ENCODE measurements at regions not wholly inside any gene's neighbourhood (a gene's known extent, or its start where the extent isn't known, plus 50 kb on each side); places are given as distances from the start of the nearest gene placed in this dataset.

DNA sequence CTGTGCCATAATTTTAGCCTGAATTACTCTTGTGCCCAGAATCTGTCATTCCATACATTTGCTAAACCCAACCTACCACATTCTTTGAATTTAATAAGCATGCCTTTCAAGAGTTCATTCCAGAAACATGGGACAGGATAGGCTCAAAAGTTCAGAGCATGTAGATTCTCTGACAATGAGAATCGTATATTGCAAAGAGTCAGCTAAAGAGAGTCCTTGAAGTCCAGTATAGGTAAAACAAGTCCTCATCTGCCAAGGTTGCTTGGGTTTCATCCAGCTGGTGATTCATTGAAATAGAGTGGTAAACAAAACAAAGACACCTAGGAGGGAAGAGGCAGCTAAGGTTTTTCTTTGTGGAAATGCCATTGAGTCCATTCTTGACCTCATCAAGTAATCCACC, 249.3 kb upstream of the DIPK2B start:
- H3K36me3 Mint-ChIP-seq: no peaks in the 10 kb centered on the region
- no peaks in the 10 kb centered on the region for H3K36me3 ChIP-seq (replicated peaks in 1 of 2; ENCODE audit: control insufficient read depth in 1 of 2, insufficient read depth in 2 of 2, low read length in 2 of 2)
- H2AFZ ChIP-seq (ENCODE audit: insufficient read depth, low read depth, low read length, poor library complexity, severe bottlenecking): no peak overlapping the region
- peaks cover 17% of the 10 kb centered on the region for H3K4me1 Mint-ChIP-seq
- no peaks in the 10 kb centered on the region for H4K20me1 ChIP-seq (ENCODE audit: insufficient read depth, low read length)
- H3K9me3 ChIP-seq (replicated peaks in 1 of 2; ENCODE audit: control insufficient read depth in 1 of 2, insufficient read depth in 1 of 2, low read length in 2 of 2): no peaks in the 10 kb centered on the region
- H3K27ac ChIP-seq (ENCODE audit: low read depth in 1 of 2, low read length in 2 of 2): no peak overlapping the region
- H3K4me3 ChIP-seq (replicated peaks in 1 of 3; ENCODE audit: low read depth in 2 of 3, low read length in 3 of 3): no peak overlapping the region
- peaks cover 0 to 3% (median 0%) of the 10 kb centered on the region in 7 donors for H3K9me3 Mint-ChIP-seq
- no peaks in the 10 kb centered on the region for H3K79me2 ChIP-seq (ENCODE audit: insufficient read depth, low read length)
- intact Hi-C loops (cut with micrococcal nuclease): no loop called here
- no peak overlapping the region for H3K27ac Mint-ChIP-seq
- no peak overlapping the region for H3K4me2 ChIP-seq (replicated peaks; ENCODE audit: extremely low read depth, low read length, poor library complexity, severe bottlenecking)
- H3K27me3 ChIP-seq (ENCODE audit: control insufficient read depth in 2 of 2, insufficient read depth in 2 of 2, low read length in 2 of 2): no peaks in the 10 kb centered on the region
- peaks cover 0 to 6% (median 2%) of the 10 kb centered on the region in 3 donors for H3K27me3 Mint-ChIP-seq (ENCODE audit: low read depth in 3 of 3)
- no peak for DNase-seq
- H3K4me3 Mint-ChIP-seq: no peak overlapping the region
- H3K9ac ChIP-seq (ENCODE audit: insufficient read depth, low read length, poor library complexity, severe bottlenecking): no peak overlapping the region
- H3K4me1 ChIP-seq (ENCODE audit: control insufficient read depth in 1 of 2, insufficient read depth in 2 of 2, low read length in 2 of 2): peaks cover 4 to 6% of the 10 kb centered on the region in 2 donors
- TF ChIP-seq CTCF (IDR thresholded peaks at IDR 0.05): no peak
- WGBS (ENCODE audit: insufficient coverage): no CpG with 5 or more reads among the region's 1 CpG

DNA sequence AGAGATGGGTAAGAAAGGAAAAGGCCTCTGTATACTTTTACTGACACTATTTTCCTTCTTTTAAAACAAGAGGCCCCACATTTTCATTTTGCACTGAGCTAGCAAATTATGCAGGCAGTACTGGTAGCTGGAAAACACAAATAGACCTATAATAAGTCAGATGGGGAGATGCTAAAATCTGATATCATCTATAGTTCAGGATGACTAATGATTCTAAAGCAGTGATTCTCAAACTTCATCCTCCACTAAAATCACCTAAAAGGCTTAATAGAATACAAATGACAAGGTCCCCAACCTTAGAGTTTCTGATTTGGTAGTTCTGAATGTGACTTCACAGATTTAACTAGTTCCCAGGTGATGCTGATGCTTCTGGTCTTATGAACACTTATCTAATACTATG, 247.3 kb upstream of the DIPK2B start:
- Histone ChIP-seq H3K36me3 (replicated peaks in 1 of 2; ENCODE audit: control insufficient read depth in 1 of 2, insufficient read depth in 2 of 2, low read length in 2 of 2) (no peaks in the 10 kb centered on the region), H4K20me1 (ENCODE audit: insufficient read depth, low read length) (no peaks in the 10 kb centered on the region), H3K4me3 (replicated peaks in 1 of 3; ENCODE audit: low read depth in 2 of 3, low read length in 3 of 3) (no peak overlapping the region), H3K9me3 (replicated peaks in 1 of 2; ENCODE audit: control insufficient read depth in 1 of 2, insufficient read depth in 1 of 2, low read length in 2 of 2) (no peaks in the 10 kb centered on the region), H3K9ac (ENCODE audit: insufficient read depth, low read length, poor library complexity, severe bottlenecking) (no peak overlapping the region), H3K4me1 (ENCODE audit: control insufficient read depth in 1 of 2, insufficient read depth in 2 of 2, low read length in 2 of 2) (peaks cover 4 to 6% of the 10 kb centered on the region in 2 donors), H2AFZ (ENCODE audit: insufficient read depth, low read depth, low read length, poor library complexity, severe bottlenecking) (no peak overlapping the region), H3K27ac (ENCODE audit: low read depth in 1 of 2, low read length in 2 of 2) (no peak overlapping the region), H3K27me3 (ENCODE audit: control insufficient read depth in 2 of 2, insufficient read depth in 2 of 2, low read length in 2 of 2) (no peaks in the 10 kb centered on the region), H3K4me2 (replicated peaks; ENCODE audit: extremely low read depth, low read length, poor library complexity, severe bottlenecking) (no peak overlapping the region), H3K79me2 (ENCODE audit: insufficient read depth, low read length) (no peaks in the 10 kb centered on the region)
- peak overlapping the region in 1 of 7 donors; percentile 72 for H3K27ac Mint-ChIP-seq
- DNase-seq: no peak
- intact Hi-C loops (cut with micrococcal nuclease): no loop called here
- no peaks in the 10 kb centered on the region for H3K36me3 Mint-ChIP-seq
- peaks cover 17% of the 10 kb centered on the region for H3K4me1 Mint-ChIP-seq
- peaks cover 0 to 2% (median 0%) of the 10 kb centered on the region in 7 donors for H3K9me3 Mint-ChIP-seq
- H3K4me3 Mint-ChIP-seq: no peak overlapping the region
- no peak for TF ChIP-seq CTCF (IDR thresholded peaks at IDR 0.05)
- H3K27me3 Mint-ChIP-seq (ENCODE audit: low read depth in 3 of 3): peaks cover 0 to 6% (median 2%) of the 10 kb centered on the region in 3 donors
